Gastroesophageal sphincter (tissue), 3 donors: ENCODE measurements at regions not wholly inside any gene's neighbourhood (a gene's known extent, or its start where the extent isn't known, plus 50 kb on each side); places are given as distances from the start of the nearest gene placed in this dataset.
"Not testable (repeated sequence)": the region's sequence is repeated elsewhere in the genome, so short reads cannot be mapped to it uniquely, and the experiment has no call there.

Source experiments
- EP300 ChIP-seq: sonication (generic); formaldehyde crosslinking; IDR thresholded peaks from one replicate; pipeline ENCODE4 v1.6.1; 2017; ENCODE audit warnings: antibody characterized with exemption, mild to moderate bottlenecking
- POLR2AphosphoS5 ChIP-seq: sonication (generic); formaldehyde crosslinking; IDR thresholded peaks from one replicate; pipeline ENCODE4 v1.6.1; 2017; ENCODE audit warnings: antibody characterized with exemption
- TF ChIP-seq, protein P1 (sequence below), 4 experiments: fragments of 200-600 bp in 2 of 4; fragments of 450-650 bp in 2 of 4; sonication (generic) in 1 of 4; IDR thresholded peaks; one replicate each; pipeline ENCODE4 v1.5.1; 2017 to 2019; ENCODE audit warnings: antibody characterized with exemption in 4 of 4, mild to moderate bottlenecking in 2 of 4, moderate library complexity in 2 of 4

- TF ChIP-seq POLR2AphosphoS5, EP300: not testable (repeated sequence)
- TF ChIP-seq, protein P1, sequence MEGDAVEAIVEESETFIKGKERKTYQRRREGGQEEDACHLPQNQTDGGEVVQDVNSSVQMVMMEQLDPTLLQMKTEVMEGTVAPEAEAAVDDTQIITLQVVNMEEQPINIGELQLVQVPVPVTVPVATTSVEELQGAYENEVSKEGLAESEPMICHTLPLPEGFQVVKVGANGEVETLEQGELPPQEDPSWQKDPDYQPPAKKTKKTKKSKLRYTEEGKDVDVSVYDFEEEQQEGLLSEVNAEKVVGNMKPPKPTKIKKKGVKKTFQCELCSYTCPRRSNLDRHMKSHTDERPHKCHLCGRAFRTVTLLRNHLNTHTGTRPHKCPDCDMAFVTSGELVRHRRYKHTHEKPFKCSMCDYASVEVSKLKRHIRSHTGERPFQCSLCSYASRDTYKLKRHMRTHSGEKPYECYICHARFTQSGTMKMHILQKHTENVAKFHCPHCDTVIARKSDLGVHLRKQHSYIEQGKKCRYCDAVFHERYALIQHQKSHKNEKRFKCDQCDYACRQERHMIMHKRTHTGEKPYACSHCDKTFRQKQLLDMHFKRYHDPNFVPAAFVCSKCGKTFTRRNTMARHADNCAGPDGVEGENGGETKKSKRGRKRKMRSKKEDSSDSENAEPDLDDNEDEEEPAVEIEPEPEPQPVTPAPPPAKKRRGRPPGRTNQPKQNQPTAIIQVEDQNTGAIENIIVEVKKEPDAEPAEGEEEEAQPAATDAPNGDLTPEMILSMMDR (IDR thresholded peaks at IDR 0.05) = not testable (repeated sequence)
These were observed 113.9 kb upstream of the ZNF322 start for GRCh38 chr6:26773414-26773813.
